ENCODE measurements at regions not wholly inside any gene's neighbourhood (a gene's known extent, or its start where the extent isn't known, plus 50 kb on each side); places are given as distances from the start of the nearest gene placed in this dataset.

- H3K9me3 ChIP-seq (ENCODE audit: control insufficient read depth in 2 of 3, insufficient read depth in 1 of 3, low read length in 3 of 3): no peaks in the 10 kb centered on the region
- no peak overlapping the region for H3K9ac ChIP-seq (ENCODE audit: low read length in 3 of 3)
- no peak for TF ChIP-seq CTCF (IDR thresholded peaks at IDR 0.05; ENCODE audit: borderline replicate concordance, extremely low read depth, insufficient read depth)
- H3K4me1 ChIP-seq (ENCODE audit: control insufficient read depth in 2 of 3, insufficient read depth in 2 of 3, low read depth in 1 of 3, low read length in 3 of 3): peaks cover 4 to 18% (median 5%) of the 10 kb centered on the region in 3 donors
- no peaks in the 10 kb centered on the region for H3K36me3 ChIP-seq (ENCODE audit: control insufficient read depth in 2 of 3, insufficient read depth in 3 of 3, low read length in 3 of 3)
- intact Hi-C loops (cut with DNase I): no loop called here
- FAIRE-seq: no peak
- no peak for DNase-seq
- no peak overlapping the region for H3K27ac ChIP-seq (ENCODE audit: low read depth in 2 of 2, low read length in 2 of 2)
- no peak overlapping the region for H3K4me3 ChIP-seq (ENCODE audit: low read length in 3 of 3)
- no peaks in the 10 kb centered on the region for H3K27me3 ChIP-seq (ENCODE audit: control insufficient read depth, insufficient read depth, low read length)
Measured at GRCh38 chr20:48292806-48293205, 507.5 kb upstream of the SULF2 start.

DNA sequence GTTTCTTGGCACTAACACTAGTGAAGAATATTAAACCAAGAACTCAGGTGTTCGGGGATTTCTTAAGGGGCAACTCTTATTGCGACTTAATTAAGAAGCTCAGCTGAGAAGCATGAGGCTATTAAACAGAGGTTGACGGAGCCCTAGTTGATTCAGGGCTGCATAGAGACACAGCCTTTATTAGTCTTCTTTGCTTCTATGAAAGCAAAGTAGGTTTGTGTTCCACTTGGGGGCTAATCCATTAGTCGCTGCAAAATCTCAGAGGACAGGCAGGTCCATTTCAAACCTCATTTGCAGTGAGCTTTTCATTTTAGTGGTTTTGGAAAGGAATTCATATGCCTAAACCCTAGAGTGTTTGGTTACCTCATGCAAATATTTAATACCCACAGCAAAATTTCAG, 506.6 kb upstream of the SULF2 start:
- Histone ChIP-seq H3K36me3 (ENCODE audit: control insufficient read depth in 2 of 3, insufficient read depth in 3 of 3, low read length in 3 of 3) (no peaks in the 10 kb centered on the region), H3K9me3 (ENCODE audit: control insufficient read depth in 2 of 3, insufficient read depth in 1 of 3, low read length in 3 of 3) (no peaks in the 10 kb centered on the region), H3K4me1 (ENCODE audit: control insufficient read depth in 2 of 3, insufficient read depth in 2 of 3, low read depth in 1 of 3, low read length in 3 of 3) (peaks cover 4 to 21% (median 9%) of the 10 kb centered on the region in 3 donors), H3K27me3 (ENCODE audit: control insufficient read depth, insufficient read depth, low read length) (no peaks in the 10 kb centered on the region), H3K27ac (ENCODE audit: low read depth in 2 of 2, low read length in 2 of 2) (no peak overlapping the region), H3K4me3 (ENCODE audit: low read length in 3 of 3) (no peak overlapping the region), H3K9ac (ENCODE audit: low read length in 3 of 3) (no peak overlapping the region)
- TF ChIP-seq CTCF (IDR thresholded peaks at IDR 0.05; ENCODE audit: borderline replicate concordance, extremely low read depth, insufficient read depth): no peak
- intact Hi-C loops (cut with DNase I): no loop called here
- FAIRE-seq (no peak), DNase-seq (no peak)

DNA sequence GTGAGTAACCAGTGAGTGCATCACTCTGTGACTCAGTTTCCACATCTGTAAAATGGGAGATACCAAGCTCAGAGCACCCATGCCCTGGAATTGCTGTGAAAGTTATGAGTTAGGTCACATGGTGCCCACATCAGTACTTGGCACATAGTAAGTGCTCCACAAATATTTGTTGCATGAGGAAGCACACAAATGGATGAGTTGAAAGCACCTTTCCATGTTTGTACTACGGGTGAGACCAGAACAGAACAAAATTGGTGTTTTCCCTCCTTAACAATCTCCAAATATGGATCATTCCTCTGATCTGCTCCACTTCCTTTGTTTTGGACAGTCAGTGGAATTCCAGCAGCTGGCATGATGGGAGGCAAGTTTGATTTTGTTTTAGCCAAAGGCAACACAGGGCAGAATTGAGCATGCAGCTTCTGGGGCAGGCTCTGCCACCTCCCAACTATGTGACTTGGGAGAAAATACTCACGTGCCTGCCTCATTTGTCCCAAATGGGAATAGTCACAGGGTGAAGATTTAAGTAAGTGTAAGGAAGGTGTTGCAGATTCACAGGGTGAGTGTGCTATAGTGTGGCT, 503.7 kb upstream of the SULF2 start:
- H3K4me3 ChIP-seq (ENCODE audit: low read length in 3 of 3): no peak overlapping the region
- no peak for TF ChIP-seq CTCF (IDR thresholded peaks at IDR 0.05; ENCODE audit: borderline replicate concordance, extremely low read depth, insufficient read depth)
- H3K27me3 ChIP-seq (ENCODE audit: control insufficient read depth, insufficient read depth, low read length): no peaks in the 10 kb centered on the region
- H3K9ac ChIP-seq (ENCODE audit: low read length in 3 of 3): no peak overlapping the region
- DNase-seq: no peak
- intact Hi-C loops (cut with DNase I): no loop called here
- H3K4me1 ChIP-seq (ENCODE audit: control insufficient read depth in 2 of 3, insufficient read depth in 2 of 3, low read depth in 1 of 3, low read length in 3 of 3): peaks cover 0 to 11% (median 4%) of the 10 kb centered on the region in 3 donors
- FAIRE-seq: no peak
- H3K9me3 ChIP-seq (ENCODE audit: control insufficient read depth in 2 of 3, insufficient read depth in 1 of 3, low read length in 3 of 3): no peaks in the 10 kb centered on the region
- H3K27ac ChIP-seq (ENCODE audit: low read depth in 2 of 2, low read length in 2 of 2): no peak overlapping the region
- no peaks in the 10 kb centered on the region for H3K36me3 ChIP-seq (ENCODE audit: control insufficient read depth in 2 of 3, insufficient read depth in 3 of 3, low read length in 3 of 3)
